ENCODE measurements at regions not wholly inside any gene's neighbourhood (a gene's known extent, or its start where the extent isn't known, plus 50 kb on each side); places are given as distances from the start of the nearest gene placed in this dataset.
A peak's percentile ranks its signal among the peaks of the same experiment; 100 is the strongest.

DNA sequence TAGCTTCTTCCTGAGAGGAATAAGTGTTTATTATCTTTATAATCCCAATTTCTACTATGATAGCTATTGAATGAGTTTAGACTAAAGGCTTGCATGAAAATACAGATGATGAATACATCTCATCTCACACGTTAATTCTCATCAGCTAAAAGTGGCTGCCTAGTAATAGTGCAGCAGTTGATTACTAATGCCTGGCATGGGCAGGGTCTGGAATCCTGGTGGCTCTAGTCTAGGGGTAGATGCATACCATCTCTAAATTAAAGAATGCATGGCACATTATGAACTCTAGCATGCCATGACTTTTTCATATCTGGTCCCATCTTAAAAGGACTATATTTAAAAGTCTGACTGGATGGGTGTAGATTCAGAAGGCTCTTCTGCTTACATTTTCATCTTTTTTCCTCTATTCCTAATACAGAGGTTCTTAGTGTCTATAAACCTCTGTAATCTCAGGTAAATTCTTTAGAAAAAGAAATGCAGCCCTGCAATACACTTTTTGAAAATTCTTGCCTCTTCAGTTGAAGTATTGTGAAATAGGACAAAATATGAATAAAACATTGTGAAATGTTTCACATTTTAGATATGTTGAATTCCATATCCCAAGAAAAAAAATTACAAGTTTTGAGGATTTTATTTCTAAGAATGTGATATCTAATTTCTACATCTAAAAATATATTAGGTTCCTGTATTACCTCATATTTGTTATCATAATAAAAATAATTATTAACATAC lies 187.6 kb downstream of the C11orf87 start:
- H3K36me3 Mint-ChIP-seq (ENCODE audit: low read depth), result no peaks in the 10 kb centered on the region
- no peak overlapping the region for H3K27ac Mint-ChIP-seq (ENCODE audit: unreplicated experiment)
- DNase-seq (ENCODE audit: low read depth, low spot score), result no peak
- H3K4me3 Mint-ChIP-seq, result no peak overlapping the region
- H3K4me1 Mint-ChIP-seq, result no peaks in the 10 kb centered on the region
- H3K27me3 Mint-ChIP-seq (ENCODE audit: low read depth), result peaks cover 7% of the 10 kb centered on the region
- no peaks in the 10 kb centered on the region for H3K9me3 Mint-ChIP-seq
- TF ChIP-seq, protein P1, sequence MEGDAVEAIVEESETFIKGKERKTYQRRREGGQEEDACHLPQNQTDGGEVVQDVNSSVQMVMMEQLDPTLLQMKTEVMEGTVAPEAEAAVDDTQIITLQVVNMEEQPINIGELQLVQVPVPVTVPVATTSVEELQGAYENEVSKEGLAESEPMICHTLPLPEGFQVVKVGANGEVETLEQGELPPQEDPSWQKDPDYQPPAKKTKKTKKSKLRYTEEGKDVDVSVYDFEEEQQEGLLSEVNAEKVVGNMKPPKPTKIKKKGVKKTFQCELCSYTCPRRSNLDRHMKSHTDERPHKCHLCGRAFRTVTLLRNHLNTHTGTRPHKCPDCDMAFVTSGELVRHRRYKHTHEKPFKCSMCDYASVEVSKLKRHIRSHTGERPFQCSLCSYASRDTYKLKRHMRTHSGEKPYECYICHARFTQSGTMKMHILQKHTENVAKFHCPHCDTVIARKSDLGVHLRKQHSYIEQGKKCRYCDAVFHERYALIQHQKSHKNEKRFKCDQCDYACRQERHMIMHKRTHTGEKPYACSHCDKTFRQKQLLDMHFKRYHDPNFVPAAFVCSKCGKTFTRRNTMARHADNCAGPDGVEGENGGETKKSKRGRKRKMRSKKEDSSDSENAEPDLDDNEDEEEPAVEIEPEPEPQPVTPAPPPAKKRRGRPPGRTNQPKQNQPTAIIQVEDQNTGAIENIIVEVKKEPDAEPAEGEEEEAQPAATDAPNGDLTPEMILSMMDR (conservative IDR thresholded peaks at IDR 0.05), result no peak

DNA sequence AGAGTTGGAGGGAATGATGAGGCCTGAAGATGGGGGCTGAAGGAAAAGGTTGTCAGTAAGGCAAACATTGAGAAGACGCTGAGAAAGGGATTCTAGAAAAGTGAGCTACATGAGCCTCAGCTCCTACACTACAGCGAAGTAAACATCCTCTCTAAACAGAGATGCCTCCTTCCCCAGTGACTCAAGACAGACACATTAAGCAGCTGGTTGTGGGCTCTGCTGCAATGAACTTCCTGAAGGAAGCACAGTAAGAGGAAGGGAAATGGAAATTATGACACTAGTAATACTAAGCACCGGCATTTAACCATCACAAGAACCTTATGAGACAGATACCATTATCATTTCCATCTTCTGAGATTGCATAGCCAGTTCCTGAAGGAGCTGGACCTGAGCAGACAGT lies 190.5 kb downstream of the C11orf87 start:
- peaks cover 3% of the 10 kb centered on the region for H3K9me3 Mint-ChIP-seq
- H3K27me3 Mint-ChIP-seq (ENCODE audit: low read depth), result peaks cover 7% of the 10 kb centered on the region
- H3K4me1 Mint-ChIP-seq, result no peaks in the 10 kb centered on the region
- TF ChIP-seq, protein P1 (conservative IDR thresholded peaks at IDR 0.05), result no peak
- no peak for DNase-seq (ENCODE audit: low read depth, low spot score)
- H3K36me3 Mint-ChIP-seq (ENCODE audit: low read depth), result no peaks in the 10 kb centered on the region
- no peak overlapping the region for H3K4me3 Mint-ChIP-seq
- H3K27ac Mint-ChIP-seq (ENCODE audit: unreplicated experiment), result no peak overlapping the region

DNA sequence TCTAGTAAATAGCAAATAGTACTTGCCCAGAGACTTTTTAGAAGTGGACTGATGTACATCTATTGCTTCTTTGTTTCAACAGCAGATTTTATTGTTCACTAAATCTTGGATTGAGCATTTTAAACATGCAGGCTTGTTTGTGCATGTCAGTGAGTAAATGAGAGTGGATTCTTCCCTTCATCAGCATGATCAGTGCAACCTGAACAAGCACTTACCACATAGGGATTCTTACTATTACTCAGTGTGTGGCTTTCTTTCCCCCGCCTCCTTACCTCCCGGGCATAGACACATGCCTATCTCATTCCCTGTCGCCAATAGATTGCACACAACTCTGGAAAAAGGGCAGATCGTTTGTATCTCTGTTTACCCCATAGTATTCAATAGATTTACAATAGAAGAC lies 197.5 kb downstream of the C11orf87 start:
- peaks cover 3% of the 10 kb centered on the region for H3K9me3 Mint-ChIP-seq
- H3K27ac Mint-ChIP-seq (ENCODE audit: unreplicated experiment), result no peak overlapping the region
- TF ChIP-seq, protein P1 (conservative IDR thresholded peaks at IDR 0.05), result no peak
- H3K36me3 Mint-ChIP-seq (ENCODE audit: low read depth), result no peaks in the 10 kb centered on the region
- no peaks in the 10 kb centered on the region for H3K27me3 Mint-ChIP-seq (ENCODE audit: low read depth)
- H3K4me3 Mint-ChIP-seq, result no peak overlapping the region
- H3K4me1 Mint-ChIP-seq, result no peaks in the 10 kb centered on the region
- DNase-seq (ENCODE audit: low read depth, low spot score), result no peak

DNA sequence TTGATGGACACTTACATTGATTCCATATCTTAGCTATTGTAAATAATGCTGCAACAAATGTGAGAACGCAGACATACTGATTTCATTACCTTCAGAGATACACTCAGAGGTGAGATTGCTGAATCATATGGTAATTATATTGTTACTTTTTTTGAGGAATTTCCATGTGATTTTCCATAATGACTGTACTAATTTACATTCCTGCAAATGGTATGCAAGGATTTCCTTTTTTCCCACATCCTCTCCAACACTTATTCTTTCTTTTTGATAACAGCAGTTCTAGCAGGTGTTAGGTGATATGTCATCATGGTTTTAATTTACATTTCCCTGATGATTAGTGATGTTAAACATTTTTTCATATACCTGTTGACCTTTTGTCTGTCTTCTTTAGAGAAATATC lies 207.7 kb downstream of the C11orf87 start:
- TF ChIP-seq, protein P1 (conservative IDR thresholded peaks at IDR 0.05), result no peak

DNA sequence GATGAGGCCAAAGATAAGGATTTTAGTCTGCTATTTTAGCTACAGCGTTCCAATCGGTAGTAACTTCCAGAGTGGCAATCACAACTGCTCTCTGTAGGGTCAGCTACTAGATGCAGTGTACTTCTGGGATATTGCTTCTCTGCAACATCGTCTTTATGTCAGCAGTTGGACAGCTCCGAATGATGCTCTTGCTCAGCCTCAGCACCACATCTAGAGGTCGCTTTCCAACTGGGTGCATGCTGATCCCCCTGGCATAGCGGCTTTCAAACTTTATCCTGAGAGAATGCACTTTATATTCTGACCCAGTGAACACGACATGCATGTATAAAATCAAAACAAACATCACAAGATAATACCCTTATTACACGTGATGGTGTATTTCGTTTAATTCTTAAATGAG lies 219.6 kb downstream of the C11orf87 start:
- H3K9me3 Mint-ChIP-seq, result no peaks in the 10 kb centered on the region
- H3K4me1 Mint-ChIP-seq, result no peaks in the 10 kb centered on the region
- no peak overlapping the region for H3K27ac Mint-ChIP-seq (ENCODE audit: unreplicated experiment)
- no peak overlapping the region for H3K4me3 Mint-ChIP-seq
- TF ChIP-seq, protein P1 (conservative IDR thresholded peaks at IDR 0.05), result peak; percentile 28
- no peaks in the 10 kb centered on the region for H3K36me3 Mint-ChIP-seq (ENCODE audit: low read depth)
- H3K27me3 Mint-ChIP-seq (ENCODE audit: low read depth), result peaks cover 20% of the 10 kb centered on the region
- DNase-seq (ENCODE audit: low read depth, low spot score), result peak; percentile 32

More for the DNA sequence above, 207.7 kb downstream of the C11orf87 start:
- Mint-ChIP-seq H3K9me3 (peaks cover 5% of the 10 kb centered on the region), H3K27ac (ENCODE audit: unreplicated experiment) (no peak overlapping the region), H3K36me3 (ENCODE audit: low read depth) (no peaks in the 10 kb centered on the region), H3K27me3 (ENCODE audit: low read depth) (peaks cover 12% of the 10 kb centered on the region), H3K4me1 (no peaks in the 10 kb centered on the region), H3K4me3 (no peak overlapping the region)
- no peak for DNase-seq (ENCODE audit: low read depth, low spot score)

Measured in neural crest cell (in vitro differentiated cells).